IMR-90 (cell line): ENCODE measurements at regions not wholly inside any gene's neighbourhood (a gene's known extent, or its start where the extent isn't known, plus 50 kb on each side); places are given as distances from the start of the nearest gene placed in this dataset.

ENCODE experiments used
- ATAC-seq: fragments of 200-7000 bp; cut with Tn5 transposase; 2 replicates; pipeline ENCODE4 v1.9.1; 2020; ENCODE audit warnings: low read depth, mild to moderate bottlenecking, moderate library complexity
- BruUV-seq: library from RNA; stranded (reverse); fragments of 400-500 nt; replicated peaks from 2 replicates; lab custom pipeline; 2021; lab: Mats Ljungman, UMichigan
- CTCF ChIA-PET: fragments of 300-600 bp; formaldehyde crosslinking; extraction: SDS; loops from one replicate; lab custom pipeline; 2021; ENCODE audit warnings: antibody characterized with exemption; lab: Yijun Ruan, JAX
- POLR2A ChIA-PET: fragments of 300-600 bp; sonication (Branson Sonifier 250); formaldehyde crosslinking; loops from one replicate; lab custom pipeline; 2022; ENCODE audit warnings: antibody characterized with exemption; ENCODE audit not compliant: unreplicated experiment; lab: Charles Lee
- DNase-seq: peaks from one replicate; pipeline ENCODE4 v3.0.0; 2013
- H2AFZ ChIP-seq: replicated peaks from 2 replicates; pipeline ENCODE3; 2013; ENCODE audit warnings: low read length, mild to moderate bottlenecking; ENCODE audit not compliant: poor library complexity
- H2AK5ac ChIP-seq: 2 replicates; pipeline ENCODE4 v1.6.1; 2013; ENCODE audit warnings: low read depth, low read length, inconsistent platforms
- H2AK9ac ChIP-seq: replicated peaks from 2 replicates; pipeline ENCODE3; 2013; ENCODE audit warnings: mild to moderate bottlenecking, low read depth, low read length, moderate library complexity; ENCODE audit not compliant: poor library complexity
- H2BK120ac ChIP-seq: 2 replicates; pipeline ENCODE4 v1.6.1; 2013; ENCODE audit warnings: low read depth, low read length, inconsistent platforms
- H2BK15ac ChIP-seq: 3 replicates; pipeline ENCODE4 v1.6.1; 2013; ENCODE audit warnings: low read depth, low read length, inconsistent platforms
- H2BK20ac ChIP-seq: 2 replicates; pipeline ENCODE4 v1.6.1; 2013; ENCODE audit warnings: low read depth, mild to moderate bottlenecking, inconsistent platforms, low read length, moderate library complexity
- H2BK5ac ChIP-seq: 2 replicates; pipeline ENCODE4 v1.6.1; 2013; ENCODE audit warnings: mild to moderate bottlenecking, low read depth, low read length, inconsistent platforms; ENCODE audit not compliant: poor library complexity, severe bottlenecking
- H3K14ac ChIP-seq: replicated peaks from 2 replicates; pipeline ENCODE4 v1.6.1; 2013; ENCODE audit warnings: low read depth, low read length, inconsistent platforms
- H3K18ac ChIP-seq: 2 replicates; pipeline ENCODE4 v1.6.1; 2013; ENCODE audit warnings: low read depth, low read length, control low read depth
- H3K23ac ChIP-seq: 2 replicates; pipeline ENCODE4 v1.6.1; 2013; ENCODE audit warnings: low read depth, low read length, inconsistent platforms
- H3K27ac ChIP-seq: 2 replicates; pipeline ENCODE4 v1.5.1; 2013; ENCODE audit warnings: mild to moderate bottlenecking, control low read depth, low read length; ENCODE audit not compliant: insufficient read depth
- H3K27me3 ChIP-seq: 2 replicates; pipeline ENCODE4 v1.6.1; 2013; ENCODE audit warnings: low read length; ENCODE audit not compliant: control insufficient read depth, insufficient read depth
- H3K36me3 ChIP-seq: 2 replicates; pipeline ENCODE4 v1.6.1; 2013; ENCODE audit warnings: low read length, mixed read lengths; ENCODE audit not compliant: control insufficient read depth, insufficient read depth
- H3K4ac ChIP-seq: 2 replicates; pipeline ENCODE4 v1.6.1; 2013; ENCODE audit warnings: low read depth, low read length, inconsistent platforms
- H3K4me1 ChIP-seq: 2 replicates; pipeline ENCODE4 v1.6.1; 2013; ENCODE audit warnings: low read length, mixed read lengths; ENCODE audit not compliant: control insufficient read depth, insufficient read depth
- H3K4me2 ChIP-seq: 2 replicates; pipeline ENCODE4 v1.6.1; 2013; ENCODE audit warnings: low read depth, mild to moderate bottlenecking, control low read depth, low read length, moderate library complexity
- H3K4me3 ChIP-seq: 2 replicates; pipeline ENCODE4 v1.5.1; 2013; ENCODE audit warnings: low read depth, mild to moderate bottlenecking, control low read depth, low read length, moderate library complexity; ENCODE audit not compliant: insufficient read depth
- H3K56ac ChIP-seq: 2 replicates; pipeline ENCODE4 v1.6.1; 2013; ENCODE audit warnings: low read length, inconsistent platforms; ENCODE audit not compliant: insufficient read depth; ENCODE audit errors: extremely low read depth
- H3K79me1 ChIP-seq, 2 experiments: 2 replicates each; pipeline ENCODE4 v1.6.1; 2013; ENCODE audit warnings: low read length in 2 of 2, inconsistent platforms in 1 of 2, low read depth in 1 of 2
- H3K9ac ChIP-seq: 2 replicates; pipeline ENCODE4 v1.6.1; 2013; ENCODE audit warnings: low read depth, low read length, control low read depth
- H3K9me1 ChIP-seq: 2 replicates; pipeline ENCODE4 v1.6.1; 2013; ENCODE audit warnings: low read length, inconsistent platforms; ENCODE audit not compliant: insufficient read depth
- H3K9me3 ChIP-seq: 2 replicates; pipeline ENCODE4 v1.6.1; 2013; ENCODE audit warnings: low read length; ENCODE audit not compliant: control insufficient read depth, insufficient read depth
- H4K20me1 ChIP-seq: 2 replicates; pipeline ENCODE4 v1.6.1; 2013; ENCODE audit warnings: low read length, inconsistent platforms; ENCODE audit not compliant: insufficient read depth
- H4K5ac ChIP-seq: 2 replicates; pipeline ENCODE4 v1.6.1; 2013; ENCODE audit warnings: mild to moderate bottlenecking, low read depth, low read length, control low read depth
- H4K8ac ChIP-seq, 2 experiments: 2 replicates each; pipeline ENCODE4 v1.6.1; 2013; ENCODE audit warnings: low read depth in 2 of 2, low read length in 2 of 2, control low read depth in 1 of 2, inconsistent platforms in 1 of 2
- H4K91ac ChIP-seq: 2 replicates; pipeline ENCODE4 v1.6.1; 2013; ENCODE audit warnings: low read depth, low read length, inconsistent platforms; ENCODE audit not compliant: insufficient read depth
- MXI1 ChIP-seq: IDR thresholded peaks from 2 replicates; pipeline ENCODE4 v1.6.1; 2012; ENCODE audit warnings: low read depth, mild to moderate bottlenecking, low read length, moderate library complexity, borderline replicate concordance
- POLR2A ChIP-seq: IDR thresholded peaks from 2 replicates; pipeline ENCODE4 v1.6.1; 2012; ENCODE audit warnings: mild to moderate bottlenecking, low read depth, low read length
- WGBS, 2 experiments: methylation state at CpG; one replicate each; pipeline versions ENCODE4 v1.1.5 to v1.1.7; 2013; ENCODE audit warnings: missing lambda C conversion rate in 2 of 2; ENCODE audit not compliant: insufficient read length in 1 of 2; ENCODE audit errors: extremely low coverage in 2 of 2; 5-methylcytosine and 5-hydroxymethylcytosine counted together
- dilution Hi-C: fragments of 300-500 bp; cut with HindIII; formaldehyde crosslinking; loops from one replicate; pipeline ENCODE4 v1.14.3; 2018; ENCODE audit warnings: low sequenced_read_pairs; ENCODE audit not compliant: unreplicated experiment
- in situ Hi-C: fragments of 300-500 bp; cut with MboI; formaldehyde crosslinking; loops from 3 replicates; pipeline ENCODE4 v1.14.3; 2019; ENCODE audit warnings: low sequenced_read_pairs, inconsistent platforms, mixed read lengths
- intact Hi-C: fragments of 100-400 bp; cut with micrococcal nuclease; formaldehyde crosslinking; loops from 2 replicates; pipeline ENCODE4 v1.10.0; 2022

DNA sequence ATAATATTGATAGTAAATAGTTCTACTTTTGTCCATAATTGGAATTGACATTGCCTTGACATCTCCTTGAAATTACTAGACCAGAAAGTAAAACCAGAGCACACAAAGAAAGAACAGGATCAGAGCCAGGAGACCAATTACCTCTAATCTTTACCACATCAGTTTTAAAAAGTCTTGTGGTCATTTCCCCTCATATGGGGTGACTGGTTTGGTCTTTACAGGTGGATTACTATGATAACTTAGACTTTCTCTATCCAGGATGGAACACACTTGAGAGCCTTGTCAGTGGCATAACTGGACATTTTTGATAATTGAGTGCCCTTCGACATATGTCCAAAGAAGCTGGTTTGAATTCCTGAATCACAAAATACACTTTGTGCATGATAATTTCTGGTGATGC, 1148.1 kb upstream of the NCAM2 start:
- ChIA-PET CTCF (no interaction called here), POLR2A (no interaction called here)
- H3K4me1 ChIP-seq = no peaks in the 10 kb centered on the region
- H3K4me3 ChIP-seq = no peak overlapping the region
- H3K79me1 ChIP-seq = no peaks in the 10 kb centered on the region
- no TSS peak for BruUV-seq
- no peak for DNase-seq
- H2AK9ac ChIP-seq = no peak overlapping the region
- in situ Hi-C loops (no loop called here), intact Hi-C loops (no loop called here), dilution Hi-C loops (no loop called here)
- H3K27me3 ChIP-seq = no peaks in the 10 kb centered on the region
- H4K20me1 ChIP-seq = no peaks in the 10 kb centered on the region
- no peak overlapping the region for H2AK5ac ChIP-seq
- no peak overlapping the region for H3K9ac ChIP-seq
- H3K36me3 ChIP-seq = no peaks in the 10 kb centered on the region
- no peak overlapping the region for H3K18ac ChIP-seq
- H2BK20ac ChIP-seq = no peak overlapping the region
- H4K5ac ChIP-seq = no peak overlapping the region
- H4K91ac ChIP-seq = no peak overlapping the region
- no peak overlapping the region for H3K56ac ChIP-seq
- no peak for ATAC-seq
- no peaks in the 10 kb centered on the region for H3K9me1 ChIP-seq
- no peak overlapping the region for H2BK120ac ChIP-seq
- no CpG with 5 or more reads among the region's 1 CpG for WGBS, 2 experiments
- no peak overlapping the region for H2BK5ac ChIP-seq
- H2AFZ ChIP-seq = no peak overlapping the region
- H3K27ac ChIP-seq = no peak overlapping the region
- no peak overlapping the region for H2BK15ac ChIP-seq
- H4K8ac ChIP-seq = no peak overlapping the region
- TF ChIP-seq POLR2A = no peak
- no peak for TF ChIP-seq MXI1
- H3K4ac ChIP-seq = no peak overlapping the region
- H3K23ac ChIP-seq = no peak overlapping the region
- peaks cover 15% of the 10 kb centered on the region; the same call in 1 of the 2 replicates for H3K9me3 ChIP-seq
- no peak overlapping the region for H3K4me2 ChIP-seq
- H3K14ac ChIP-seq = no peak overlapping the region
